Ovary (tissue), 3 donors: ENCODE measurements at regions not wholly inside any gene's neighbourhood (a gene's known extent, or its start where the extent isn't known, plus 50 kb on each side); places are given as distances from the start of the nearest gene placed in this dataset.

Experiments
- POLR2A ChIP-seq: fragments of 450-650 bp; IDR thresholded peaks from one replicate; pipeline ENCODE4 v1.6.1; 2017; ENCODE audit warnings: antibody characterized with exemption, mild to moderate bottlenecking, moderate library complexity
- TF ChIP-seq, protein P1 (sequence below), 3 donors: fragments of 450-650 bp in 2 of 3; fragments of 200-600 bp in 1 of 3; IDR thresholded peaks; one replicate each; pipeline versions ENCODE4 v1.5.1 to v1.8.0; 2016 to 2022; ENCODE audit warnings: antibody characterized with exemption in 3 of 3, mild to moderate bottlenecking in 1 of 3
- donor health status: DM: no; HTN: no; CAD: no.

DNA sequence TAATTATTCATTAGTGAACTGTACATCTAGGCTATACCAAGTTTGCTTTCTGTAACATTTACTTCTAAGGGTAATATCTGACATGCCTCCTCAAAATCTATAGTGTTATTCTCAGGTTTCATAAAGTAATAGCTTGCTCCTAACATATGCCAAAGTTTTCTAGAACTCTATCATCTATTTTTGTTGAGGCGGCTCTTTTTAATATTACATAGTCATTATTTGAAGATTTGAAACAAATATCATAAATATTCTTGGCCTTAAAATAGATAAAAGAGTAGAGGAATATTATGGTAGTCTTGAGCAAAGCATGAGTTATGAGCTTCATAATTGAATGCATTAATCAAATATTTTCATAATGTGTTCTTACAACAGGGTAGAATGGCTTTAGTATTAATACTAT lies 327.2 kb upstream of the KCND2 start:
- no peak for TF ChIP-seq POLR2A
- TF ChIP-seq, protein P1, sequence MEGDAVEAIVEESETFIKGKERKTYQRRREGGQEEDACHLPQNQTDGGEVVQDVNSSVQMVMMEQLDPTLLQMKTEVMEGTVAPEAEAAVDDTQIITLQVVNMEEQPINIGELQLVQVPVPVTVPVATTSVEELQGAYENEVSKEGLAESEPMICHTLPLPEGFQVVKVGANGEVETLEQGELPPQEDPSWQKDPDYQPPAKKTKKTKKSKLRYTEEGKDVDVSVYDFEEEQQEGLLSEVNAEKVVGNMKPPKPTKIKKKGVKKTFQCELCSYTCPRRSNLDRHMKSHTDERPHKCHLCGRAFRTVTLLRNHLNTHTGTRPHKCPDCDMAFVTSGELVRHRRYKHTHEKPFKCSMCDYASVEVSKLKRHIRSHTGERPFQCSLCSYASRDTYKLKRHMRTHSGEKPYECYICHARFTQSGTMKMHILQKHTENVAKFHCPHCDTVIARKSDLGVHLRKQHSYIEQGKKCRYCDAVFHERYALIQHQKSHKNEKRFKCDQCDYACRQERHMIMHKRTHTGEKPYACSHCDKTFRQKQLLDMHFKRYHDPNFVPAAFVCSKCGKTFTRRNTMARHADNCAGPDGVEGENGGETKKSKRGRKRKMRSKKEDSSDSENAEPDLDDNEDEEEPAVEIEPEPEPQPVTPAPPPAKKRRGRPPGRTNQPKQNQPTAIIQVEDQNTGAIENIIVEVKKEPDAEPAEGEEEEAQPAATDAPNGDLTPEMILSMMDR (IDR thresholded peaks at IDR 0.05): no peak
